Liver (tissue), 3 donors: ENCODE measurements at regions not wholly inside any gene's neighbourhood (a gene's known extent, or its start where the extent isn't known, plus 50 kb on each side); places are given as distances from the start of the nearest gene placed in this dataset.

Experiments
- CTCF ChIP-seq: fragments of 150-350 bp; IDR thresholded peaks from 2 replicates; pipeline ENCODE4 v1.5.1; 2017; ENCODE audit warnings: improper control_type of control experiment, low read depth, low read length; ENCODE audit not compliant: missing input control
- EGR1 ChIP-seq, 2 donors: IDR thresholded peaks; 2 replicates each; pipeline ENCODE4 v1.6.1; 2016 to 2018; ENCODE audit warnings: antibody characterized with exemption in 2 of 2, low read depth in 2 of 2
- FOXA1 ChIP-seq: IDR thresholded peaks from 2 replicates; pipeline ENCODE4 v1.6.1; 2016; ENCODE audit warnings: antibody characterized with exemption
- FOXA2 ChIP-seq: IDR thresholded peaks from 2 replicates; pipeline ENCODE4 v1.6.1; 2016; ENCODE audit warnings: antibody characterized with exemption
- HNF4G ChIP-seq: IDR thresholded peaks from 2 replicates; pipeline ENCODE4 v1.6.1; 2016; ENCODE audit warnings: antibody characterized with exemption
- JUND ChIP-seq, 2 donors: IDR thresholded peaks; 2 replicates each; pipeline ENCODE4 v1.6.1; 2016; ENCODE audit warnings: antibody characterized with exemption in 2 of 2
- REST ChIP-seq: IDR thresholded peaks from 2 replicates; pipeline ENCODE4 v1.6.1; 2016; ENCODE audit warnings: antibody characterized with exemption, mild to moderate bottlenecking
- TAF1 ChIP-seq: conservative IDR thresholded peaks from 2 replicates; pipeline ENCODE4 v1.6.1; 2016; ENCODE audit warnings: antibody characterized with exemption, mild to moderate bottlenecking
- YY1 ChIP-seq: IDR thresholded peaks from 2 replicates; pipeline ENCODE4 v1.6.1; 2016; ENCODE audit warnings: antibody characterized with exemption, mild to moderate bottlenecking
- TF ChIP-seq, protein P1 (sequence below): IDR thresholded peaks from 2 replicates; pipeline ENCODE4 v1.6.1; 2016; ENCODE audit warnings: antibody characterized with exemption
- TF ChIP-seq, protein P2 (sequence below): IDR thresholded peaks from 2 replicates; pipeline ENCODE4 v1.6.1; 2016; ENCODE audit warnings: antibody characterized with exemption
- donor health status: healthy.
- donor health status: healthy.

- TF ChIP-seq EGR1 (IDR thresholded peaks at IDR 0.05; ENCODE audit: low read depth in 2 of 2) (no peak), JUND (IDR thresholded peaks at IDR 0.05) (no peak), HNF4G (no peak), REST (no peak), CTCF (no peak), TAF1 (no peak), FOXA1 (no peak), FOXA2 (no peak), YY1 (no peak)
- TF ChIP-seq, protein P1, sequence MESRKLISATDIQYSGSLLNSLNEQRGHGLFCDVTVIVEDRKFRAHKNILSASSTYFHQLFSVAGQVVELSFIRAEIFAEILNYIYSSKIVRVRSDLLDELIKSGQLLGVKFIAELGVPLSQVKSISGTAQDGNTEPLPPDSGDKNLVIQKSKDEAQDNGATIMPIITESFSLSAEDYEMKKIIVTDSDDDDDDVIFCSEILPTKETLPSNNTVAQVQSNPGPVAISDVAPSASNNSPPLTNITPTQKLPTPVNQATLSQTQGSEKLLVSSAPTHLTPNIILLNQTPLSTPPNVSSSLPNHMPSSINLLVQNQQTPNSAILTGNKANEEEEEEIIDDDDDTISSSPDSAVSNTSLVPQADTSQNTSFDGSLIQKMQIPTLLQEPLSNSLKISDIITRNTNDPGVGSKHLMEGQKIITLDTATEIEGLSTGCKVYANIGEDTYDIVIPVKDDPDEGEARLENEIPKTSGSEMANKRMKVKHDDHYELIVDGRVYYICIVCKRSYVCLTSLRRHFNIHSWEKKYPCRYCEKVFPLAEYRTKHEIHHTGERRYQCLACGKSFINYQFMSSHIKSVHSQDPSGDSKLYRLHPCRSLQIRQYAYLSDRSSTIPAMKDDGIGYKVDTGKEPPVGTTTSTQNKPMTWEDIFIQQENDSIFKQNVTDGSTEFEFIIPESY = no peak
- TF ChIP-seq, protein P2, sequence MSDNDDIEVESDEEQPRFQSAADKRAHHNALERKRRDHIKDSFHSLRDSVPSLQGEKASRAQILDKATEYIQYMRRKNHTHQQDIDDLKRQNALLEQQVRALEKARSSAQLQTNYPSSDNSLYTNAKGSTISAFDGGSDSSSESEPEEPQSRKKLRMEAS = no peak
These were observed 484.5 kb downstream of the IGSF11 start for GRCh38 chr3:118550122-118550521.
